ENCODE measurements at regions not wholly inside any gene's neighbourhood (a gene's known extent, or its start where the extent isn't known, plus 50 kb on each side); places are given as distances from the start of the nearest gene placed in this dataset.
"Not testable (repeated sequence)": the region's sequence is repeated elsewhere in the genome, so short reads cannot be mapped to it uniquely, and the experiment has no call there.

- in situ Hi-C loops (cut with MboI; ENCODE audit: low sequenced_read_pairs) = no loop called here
Observed at GRCh38 chr11:128053981-128054931, 533.1 kb downstream of the ETS1 start.

- in situ Hi-C loops (cut with MboI; ENCODE audit: low sequenced_read_pairs) = no loop called here
Observed at GRCh38 chr11:128052912-128053641, 534.3 kb downstream of the ETS1 start.

- in situ Hi-C loops (cut with MboI; ENCODE audit: low sequenced_read_pairs) = no loop called here
Observed at GRCh38 chr11:128048121-128048520, 539.2 kb downstream of the ETS1 start.

GRCh38 chr11:128047026-128047425 is 540.3 kb downstream of the ETS1 start:
- in situ Hi-C loops (cut with MboI; ENCODE audit: low sequenced_read_pairs) = no loop called here

- in situ Hi-C loops (cut with MboI; ENCODE audit: low sequenced_read_pairs) = no loop called here
Observed at GRCh38 chr11:128046213-128046612, 541.1 kb downstream of the ETS1 start.

- in situ Hi-C loops (cut with MboI; ENCODE audit: low sequenced_read_pairs) = no loop called here
Observed at GRCh38 chr11:128045094-128045725, 542.1 kb downstream of the ETS1 start.

GRCh38 chr11:128042290-128042751 is 545.0 kb downstream of the ETS1 start:
- in situ Hi-C loops (cut with MboI; ENCODE audit: low sequenced_read_pairs) = no loop called here

- in situ Hi-C loops (cut with MboI; ENCODE audit: low sequenced_read_pairs) = no loop called here
Observed at GRCh38 chr11:128040603-128041002, 546.8 kb downstream of the ETS1 start.

GRCh38 chr11:128039140-128040021 is 548.0 kb downstream of the ETS1 start:
- in situ Hi-C loops (cut with MboI; ENCODE audit: low sequenced_read_pairs) = no loop called here

GRCh38 chr11:128036556-128037093 is 550.7 kb downstream of the ETS1 start:
- in situ Hi-C loops (cut with MboI; ENCODE audit: low sequenced_read_pairs) = no loop called here

- in situ Hi-C loops (cut with MboI; ENCODE audit: low sequenced_read_pairs) = no loop called here
Observed at GRCh38 chr11:128036006-128036405, 551.4 kb downstream of the ETS1 start.

- in situ Hi-C loops (cut with MboI; ENCODE audit: low sequenced_read_pairs) = not testable (repeated sequence)
Observed at GRCh38 chr11:128031538-128032134, 555.7 kb downstream of the ETS1 start.

- in situ Hi-C loops (cut with MboI; ENCODE audit: low sequenced_read_pairs) = no loop called here
Observed at GRCh38 chr11:128029219-128029722, 558.1 kb downstream of the ETS1 start.

- in situ Hi-C loops (cut with MboI; ENCODE audit: low sequenced_read_pairs) = no loop called here
Observed at GRCh38 chr11:128026596-128026995, 560.8 kb downstream of the ETS1 start.

- in situ Hi-C loops (cut with MboI; ENCODE audit: low sequenced_read_pairs) = no loop called here
Observed at GRCh38 chr11:128022761-128023160, 564.6 kb downstream of the ETS1 start.

GRCh38 chr11:128022007-128022368 is 565.4 kb downstream of the ETS1 start:
- in situ Hi-C loops (cut with MboI; ENCODE audit: low sequenced_read_pairs) = no loop called here

GRCh38 chr11:128021349-128022006 is 565.9 kb downstream of the ETS1 start:
- in situ Hi-C loops (cut with MboI; ENCODE audit: low sequenced_read_pairs) = no loop called here

GRCh38 chr11:128018692-128019091 is 568.7 kb downstream of the ETS1 start:
- in situ Hi-C loops (cut with MboI; ENCODE audit: low sequenced_read_pairs) = no loop called here

- in situ Hi-C loops (cut with MboI; ENCODE audit: low sequenced_read_pairs) = no loop called here
Observed at GRCh38 chr11:128005562-128005961, 581.8 kb downstream of the ETS1 start.

Data from HL-60/S4 treated with phorbol 12-myristate 13-acetate at 8.2 ng/mL for 4 days and 3 days (cell line).